CD4-positive, CD25-positive, alpha-beta regulatory T cell (primary cell): ENCODE measurements at regions not wholly inside any gene's neighbourhood (a gene's known extent, or its start where the extent isn't known, plus 50 kb on each side); places are given as distances from the start of the nearest gene placed in this dataset.
"Not testable (repeated sequence)": the region's sequence is repeated elsewhere in the genome, so short reads cannot be mapped to it uniquely, and the experiment has no call there.

Experiments used
- ATAC-seq, 2 donors: fragments of 150-1000 bp; cut with Tn5 transposase; one replicate each; pipeline ENCODE4 v1.10.0; 2021; ENCODE audit warnings: low read depth in 2 of 2, moderate number of reproducible peaks in 2 of 2, moderate library complexity in 1 of 2
- DNase-seq, 3 donors: peaks; one replicate each; pipeline versions ENCODE4 v3.0.0 to v3.0.0-alpha.2; 2012 to 2022; ENCODE audit warnings: mixed read lengths in 1 of 3
- H3K27ac ChIP-seq: one replicate; pipeline ENCODE4 v1.7.0; 2013; ENCODE audit warnings: mild to moderate bottlenecking, low read length; ENCODE audit not compliant: insufficient read depth, poor library complexity, severe bottlenecking
- H3K27me3 ChIP-seq: one replicate; pipeline ENCODE4 v1.7.0; 2013; ENCODE audit warnings: low read length; ENCODE audit not compliant: control insufficient read depth, insufficient read depth
- H3K36me3 ChIP-seq: one replicate; pipeline ENCODE4 v1.7.0; 2013; ENCODE audit warnings: mild to moderate bottlenecking, low read length, moderate library complexity; ENCODE audit not compliant: control insufficient read depth, insufficient read depth
- H3K4me1 ChIP-seq: 2 replicates; pipeline ENCODE4 v1.7.0; 2013; ENCODE audit warnings: mild to moderate bottlenecking, low read length; ENCODE audit not compliant: insufficient read depth, control insufficient read depth, poor library complexity, severe bottlenecking
- H3K4me3 ChIP-seq: one replicate; pipeline ENCODE4 v1.7.0; 2013; ENCODE audit warnings: low read depth, mild to moderate bottlenecking, low read length, moderate library complexity
- H3K9me3 ChIP-seq, 2 experiments: 1 replicate in 1 of 2; 2 replicates in 1 of 2; pipeline ENCODE4 v1.7.0; 2013; ENCODE audit warnings: low read length in 2 of 2, mild to moderate bottlenecking in 1 of 2, moderate library complexity in 1 of 2; ENCODE audit not compliant: control insufficient read depth in 2 of 2
- H3K27ac Mint-ChIP-seq, 3 donors: one replicate each; pipeline ENCODE4 v1.8.0; 2020 to 2022; ENCODE audit warnings: mild to moderate bottlenecking in 3 of 3, mixed read lengths in 3 of 3, moderate library complexity in 2 of 3
- H3K27me3 Mint-ChIP-seq: one replicate; pipeline ENCODE4 v1.8.0; 2022; ENCODE audit warnings: mild to moderate bottlenecking, mixed read lengths
- H3K36me3 Mint-ChIP-seq: one replicate; pipeline ENCODE4 v1.8.0; 2020; ENCODE audit warnings: mixed read lengths
- H3K4me1 Mint-ChIP-seq, 4 donors: one replicate each; pipeline ENCODE4 v1.8.0; 2020 to 2022; ENCODE audit warnings: mixed read lengths in 4 of 4, mild to moderate bottlenecking in 1 of 4
- H3K4me3 Mint-ChIP-seq, 4 donors: one replicate each; pipeline ENCODE4 v1.8.0; 2020 to 2022; ENCODE audit warnings: mild to moderate bottlenecking in 4 of 4, mixed read lengths in 4 of 4, moderate library complexity in 3 of 4
- H3K9me3 Mint-ChIP-seq, 7 donors: one replicate each; pipeline ENCODE4 v1.8.0; 2020 to 2022; ENCODE audit warnings: mixed read lengths in 7 of 7, mild to moderate bottlenecking in 3 of 7, moderate library complexity in 2 of 7

- Histone ChIP-seq H3K4me1 (no peaks in the 10 kb centered on the region), H3K4me3 (no peak overlapping the region), H3K27ac (no peak overlapping the region), H3K36me3 (no peaks in the 10 kb centered on the region), H3K27me3 (no peaks in the 10 kb centered on the region), H3K9me3 (no peaks in the 10 kb centered on the region)
- DNase-seq (no peak), ATAC-seq (no peak)
- H3K4me3 Mint-ChIP-seq = no peak overlapping the region
- H3K9me3 Mint-ChIP-seq = peaks cover 0 to 2% (median 0%) of the 10 kb centered on the region in 7 donors
- H3K27ac Mint-ChIP-seq = no peak overlapping the region
- no peaks in the 10 kb centered on the region for H3K4me1 Mint-ChIP-seq
- peaks cover 4% of the 10 kb centered on the region for H3K27me3 Mint-ChIP-seq
- H3K36me3 Mint-ChIP-seq = no peaks in the 10 kb centered on the region
Measured at GRCh38 chr2:23036629-23037028, 348.4 kb upstream of the KLHL29 start.

- Mint-ChIP-seq H3K9me3 (peaks cover 0 to 2% (median 0%) of the 10 kb centered on the region in 7 donors), H3K4me3 (no peak overlapping the region), H3K4me1 (no peaks in the 10 kb centered on the region), H3K27ac (no peak overlapping the region), H3K27me3 (peaks cover 4% of the 10 kb centered on the region), H3K36me3 (no peaks in the 10 kb centered on the region)
- Histone ChIP-seq H3K36me3 (no peaks in the 10 kb centered on the region), H3K9me3 (no peaks in the 10 kb centered on the region), H3K27ac (no peak overlapping the region), H3K4me1 (no peaks in the 10 kb centered on the region), H3K27me3 (no peaks in the 10 kb centered on the region), H3K4me3 (no peak overlapping the region)
- ATAC-seq (no peak), DNase-seq (no peak)
Measured at GRCh38 chr2:23037596-23037995, 347.4 kb upstream of the KLHL29 start.

DNA sequence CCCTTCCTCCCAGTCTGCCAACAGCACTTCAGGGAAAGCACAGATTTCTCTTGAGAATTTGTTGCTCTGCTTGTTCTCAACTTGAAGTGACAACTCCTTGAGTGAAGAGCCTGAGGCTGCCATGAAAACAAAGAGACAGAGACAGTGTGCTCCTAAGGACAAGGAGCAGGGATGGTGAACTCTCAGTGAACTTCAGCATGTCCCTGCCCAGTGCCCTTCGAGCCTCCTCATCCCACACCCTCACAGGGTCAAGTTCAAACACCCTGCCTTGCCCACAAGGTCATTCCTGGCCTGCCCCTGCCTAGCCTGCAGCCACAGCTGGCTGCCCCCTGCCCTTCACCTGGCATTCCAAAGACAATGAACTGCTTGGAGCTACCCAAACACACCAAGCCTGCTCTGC lies 343.5 kb upstream of the KLHL29 start:
- Mint-ChIP-seq H3K4me3 (no peak overlapping the region), H3K9me3 (peaks cover 0 to 7% (median 3%) of the 10 kb centered on the region in 7 donors), H3K27me3 (peaks cover 4% of the 10 kb centered on the region), H3K27ac (no peak overlapping the region), H3K36me3 (no peaks in the 10 kb centered on the region), H3K4me1 (no peaks in the 10 kb centered on the region)
- H3K27me3 ChIP-seq = no peaks in the 10 kb centered on the region
- no peak for ATAC-seq
- H3K9me3 ChIP-seq = no peaks in the 10 kb centered on the region
- no peak overlapping the region for H3K27ac ChIP-seq
- no peak overlapping the region for H3K4me3 ChIP-seq
- no peak for DNase-seq
- no peaks in the 10 kb centered on the region for H3K4me1 ChIP-seq
- H3K36me3 ChIP-seq = no peaks in the 10 kb centered on the region

DNA sequence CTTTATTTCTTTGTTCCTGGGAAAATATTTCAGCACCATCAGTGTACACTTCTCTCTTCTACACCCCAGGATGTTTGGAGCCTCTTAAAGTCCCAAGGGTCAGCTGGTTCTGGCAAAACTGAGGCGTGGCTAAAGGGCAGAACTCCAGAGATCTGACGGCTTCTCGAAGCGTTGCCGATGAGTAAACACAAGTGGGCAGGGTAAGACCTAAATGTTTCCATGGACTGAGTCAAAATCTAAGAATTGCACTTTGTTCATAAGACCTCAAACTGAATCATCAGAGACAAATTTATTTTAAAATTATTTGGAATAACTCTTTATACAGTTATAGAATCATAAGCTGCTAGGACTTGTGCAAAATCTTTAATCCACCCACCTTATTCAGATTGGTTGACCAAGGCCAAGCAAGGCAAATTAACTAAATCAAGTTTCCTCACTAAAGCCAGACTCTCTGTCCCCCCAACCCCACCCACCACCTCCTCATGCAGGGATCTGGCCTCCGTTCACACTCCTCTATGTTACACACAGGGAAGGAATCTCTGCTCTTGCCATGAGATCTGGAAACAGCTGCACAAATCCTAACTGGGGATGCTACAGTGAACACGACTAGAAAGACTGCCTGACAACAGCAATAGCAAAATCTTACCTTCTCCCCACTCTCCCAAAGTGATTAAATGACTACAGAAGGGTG lies 342.6 kb upstream of the KLHL29 start:
- H3K27me3 ChIP-seq = no peaks in the 10 kb centered on the region
- Mint-ChIP-seq H3K9me3 (peaks cover 0 to 7% (median 3%) of the 10 kb centered on the region in 7 donors), H3K27me3 (peaks cover 4% of the 10 kb centered on the region), H3K27ac (no peak overlapping the region), H3K36me3 (no peaks in the 10 kb centered on the region), H3K4me1 (no peaks in the 10 kb centered on the region), H3K4me3 (no peak overlapping the region)
- no peaks in the 10 kb centered on the region for H3K36me3 ChIP-seq
- no peak for ATAC-seq
- DNase-seq = no peak
- H3K27ac ChIP-seq = no peak overlapping the region
- no peaks in the 10 kb centered on the region for H3K9me3 ChIP-seq
- no peaks in the 10 kb centered on the region for H3K4me1 ChIP-seq
- H3K4me3 ChIP-seq = no peak overlapping the region

- Histone ChIP-seq H3K36me3 (no peaks in the 10 kb centered on the region), H3K27ac (no peak overlapping the region), H3K27me3 (no peaks in the 10 kb centered on the region), H3K9me3 (no peaks in the 10 kb centered on the region), H3K4me3 (no peak overlapping the region), H3K4me1 (no peaks in the 10 kb centered on the region)
- Mint-ChIP-seq H3K36me3 (no peaks in the 10 kb centered on the region), H3K9me3 (peaks cover 0 to 7% (median 4%) of the 10 kb centered on the region in 7 donors), H3K27ac (no peak overlapping the region), H3K4me1 (no peaks in the 10 kb centered on the region), H3K27me3 (peaks cover 5% of the 10 kb centered on the region), H3K4me3 (no peak overlapping the region)
- ATAC-seq (no peak), DNase-seq (no peak)
Measured at GRCh38 chr2:23050388-23050787, 334.6 kb upstream of the KLHL29 start.

DNA sequence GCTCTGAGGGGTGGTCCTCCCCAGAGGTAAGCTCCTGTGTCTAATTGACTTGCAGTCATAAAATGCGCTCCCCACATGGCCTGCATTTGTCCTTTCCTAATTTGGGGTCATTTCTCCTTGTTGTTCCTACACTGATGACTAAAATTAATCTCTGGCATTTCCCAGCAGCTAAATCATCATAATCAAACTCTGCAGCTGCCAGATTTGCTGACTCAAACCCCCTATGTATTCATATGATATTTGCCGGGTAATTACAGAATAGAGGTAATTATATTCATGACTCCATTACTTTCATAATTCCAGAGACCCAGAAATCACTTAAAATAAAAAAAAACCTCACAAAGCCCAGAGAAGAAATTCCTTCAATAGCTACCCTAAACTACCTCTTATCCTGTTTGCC lies 331.4 kb upstream of the KLHL29 start:
- no peak for ATAC-seq
- no peaks in the 10 kb centered on the region for H3K36me3 ChIP-seq
- no peak overlapping the region for H3K27ac ChIP-seq
- no peak for DNase-seq
- H3K4me3 ChIP-seq = no peak overlapping the region
- H3K9me3 ChIP-seq = no peaks in the 10 kb centered on the region
- Mint-ChIP-seq H3K9me3 (peaks cover 0 to 7% (median 2%) of the 10 kb centered on the region in 7 donors), H3K4me3 (no peak overlapping the region), H3K36me3 (no peaks in the 10 kb centered on the region), H3K27me3 (peaks cover 5% of the 10 kb centered on the region), H3K27ac (peak overlapping the region in 1 of 3 donors; percentile 74), H3K4me1 (no peaks in the 10 kb centered on the region)
- H3K4me1 ChIP-seq = no peaks in the 10 kb centered on the region
- no peaks in the 10 kb centered on the region for H3K27me3 ChIP-seq

DNA sequence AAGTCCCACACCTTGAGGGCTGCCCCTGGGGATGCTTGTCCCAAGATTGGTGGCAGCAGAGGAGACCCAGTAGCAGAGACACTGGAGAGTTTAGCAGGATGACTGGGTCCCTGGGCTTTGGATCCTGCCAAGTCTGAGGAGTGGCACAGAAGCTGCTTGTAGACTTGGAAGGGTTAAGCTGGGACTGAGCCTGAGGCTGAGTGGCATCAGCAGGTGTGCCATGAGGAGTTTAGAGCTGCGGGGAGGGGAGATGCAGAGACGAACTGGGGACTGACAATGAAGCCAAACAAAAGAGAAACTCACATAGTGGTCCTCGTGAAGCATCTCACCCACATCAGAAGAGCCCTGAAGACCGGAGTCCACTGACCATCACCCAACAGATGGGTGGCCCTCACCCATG lies 329.7 kb upstream of the KLHL29 start:
- peaks cover 0 to 7% (median 2%) of the 10 kb centered on the region in 7 donors for H3K9me3 Mint-ChIP-seq
- ATAC-seq (no peak), DNase-seq (no peak)
- no peaks in the 10 kb centered on the region for H3K9me3 ChIP-seq
- no peak overlapping the region for H3K27ac ChIP-seq
- no peak overlapping the region for H3K27ac Mint-ChIP-seq
- no peak overlapping the region for H3K4me3 Mint-ChIP-seq
- no peaks in the 10 kb centered on the region for H3K4me1 Mint-ChIP-seq
- no peaks in the 10 kb centered on the region for H3K27me3 ChIP-seq
- H3K36me3 ChIP-seq = no peaks in the 10 kb centered on the region
- H3K4me1 ChIP-seq = no peaks in the 10 kb centered on the region
- no peaks in the 10 kb centered on the region for H3K36me3 Mint-ChIP-seq
- H3K27me3 Mint-ChIP-seq = peaks cover 5% of the 10 kb centered on the region
- no peak overlapping the region for H3K4me3 ChIP-seq

DNA sequence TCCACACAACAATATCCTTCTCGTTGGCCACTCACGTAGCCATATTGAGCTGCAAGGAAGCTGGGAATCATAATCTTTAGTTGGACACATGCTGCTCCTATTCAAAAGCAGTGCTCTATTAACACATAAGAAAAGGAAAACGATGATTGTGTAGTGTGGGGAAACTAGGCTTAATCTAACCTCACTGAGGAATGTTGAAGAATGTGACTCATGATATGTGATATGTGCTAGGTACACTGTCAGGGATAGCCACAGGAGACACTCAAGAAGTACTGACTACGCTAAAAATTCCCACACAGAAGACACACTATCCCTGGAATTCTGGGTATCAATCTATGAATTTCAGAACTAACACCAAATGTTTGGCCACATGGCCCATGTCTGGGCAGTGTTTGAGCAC lies 328.1 kb upstream of the KLHL29 start:
- not testable (repeated sequence) for H3K36me3 ChIP-seq, H3K4me3 ChIP-seq, H3K4me1 Mint-ChIP-seq, H3K36me3 Mint-ChIP-seq, H3K4me3 Mint-ChIP-seq, H3K27ac Mint-ChIP-seq, H3K9me3 ChIP-seq, H3K27ac ChIP-seq, H3K27me3 Mint-ChIP-seq, H3K9me3 Mint-ChIP-seq, DNase-seq, H3K4me1 ChIP-seq, ATAC-seq, H3K27me3 ChIP-seq
